HCEC 1CT (cell line): ENCODE measurements at regions not wholly inside any gene's neighbourhood (a gene's known extent, or its start where the extent isn't known, plus 50 kb on each side); places are given as distances from the start of the nearest gene placed in this dataset.

Experiments used
- DNase-seq: peaks from one replicate; pipeline ENCODE4 v3.0.0-alpha.2; 2017

DNA sequence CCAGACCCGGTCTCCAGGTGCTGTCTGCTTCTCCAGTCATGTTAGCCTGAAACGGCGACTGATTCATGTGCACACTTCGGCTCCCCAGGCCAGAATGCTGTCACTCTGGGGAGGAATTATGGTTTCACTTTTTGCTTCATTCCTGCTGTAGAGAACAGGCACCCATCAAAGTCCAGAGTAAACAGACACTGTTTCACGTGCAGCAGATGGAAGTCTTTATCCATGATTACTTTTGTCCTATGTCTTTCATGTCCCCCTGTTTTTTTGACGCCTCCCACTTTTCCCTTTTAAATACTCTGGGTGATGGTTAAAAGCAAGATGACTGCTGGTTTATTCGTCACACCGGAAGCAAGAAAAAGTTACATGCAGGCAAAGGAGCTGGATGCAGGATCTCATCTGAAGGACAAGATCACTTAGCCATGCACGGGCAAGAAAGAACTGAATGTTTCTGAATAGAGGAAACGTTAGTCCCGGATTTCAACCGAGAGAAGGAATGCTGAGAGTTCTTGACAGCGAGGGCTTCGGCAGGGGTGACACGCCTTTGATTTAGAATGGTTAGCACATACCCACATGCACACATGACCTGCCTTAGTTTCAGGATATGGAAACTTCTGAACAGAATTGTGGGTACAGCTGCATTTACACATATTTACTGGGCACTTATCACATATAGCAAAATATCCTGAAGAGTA, 250.0 kb upstream of the KLF6 start:
- DNase-seq, result peak; percentile 44

DNA sequence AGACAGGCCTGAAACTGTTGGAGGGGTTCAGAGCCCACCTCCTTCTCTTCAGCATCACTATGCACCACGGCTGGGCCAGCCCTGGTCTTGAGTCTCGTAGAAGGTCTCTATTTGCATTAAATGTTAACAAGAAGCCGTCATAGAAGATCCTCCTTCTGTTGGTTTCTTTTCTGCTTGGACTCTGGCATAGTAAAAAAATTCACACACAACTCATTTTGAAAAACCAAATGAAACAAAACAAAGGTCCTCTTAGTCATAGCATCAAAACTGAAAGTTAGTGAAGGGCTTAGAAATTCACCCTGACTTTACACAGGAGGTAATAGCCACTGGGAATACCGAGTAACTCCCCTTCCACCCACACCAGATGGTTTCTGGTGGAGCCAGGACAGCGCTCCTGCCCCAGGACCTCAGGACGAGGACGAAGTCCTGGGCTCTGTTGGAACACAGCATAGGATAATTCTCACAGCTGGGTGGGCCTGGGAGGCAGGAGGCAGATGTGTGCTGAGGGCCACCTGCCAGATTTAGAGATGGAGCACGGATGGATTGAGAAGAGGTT, 248.4 kb upstream of the KLF6 start:
- no peak for DNase-seq

DNA sequence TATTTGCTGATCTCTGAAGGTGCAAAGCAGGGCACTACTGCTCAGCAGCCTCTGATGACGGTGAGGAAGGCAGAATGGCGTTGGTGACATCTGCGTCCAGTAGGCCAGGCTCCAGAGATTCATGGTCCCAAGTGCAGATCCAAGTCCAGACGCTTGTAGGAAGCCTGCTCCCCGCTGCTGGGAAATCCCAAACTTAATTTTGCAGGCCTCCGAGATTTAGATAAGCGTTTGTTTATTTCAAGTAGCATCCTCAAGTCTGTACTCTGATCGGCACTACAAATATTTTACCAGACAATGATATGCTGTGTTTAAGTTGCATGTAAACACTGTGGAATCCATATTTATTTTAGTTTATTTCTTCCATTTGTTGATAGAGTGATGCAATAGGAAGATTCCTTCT, 244.9 kb upstream of the KLF6 start:
- no peak for DNase-seq

- DNase-seq, result no peak
Measured at GRCh38 chr10:4028854-4029583, 244.0 kb upstream of the KLF6 start.

DNA sequence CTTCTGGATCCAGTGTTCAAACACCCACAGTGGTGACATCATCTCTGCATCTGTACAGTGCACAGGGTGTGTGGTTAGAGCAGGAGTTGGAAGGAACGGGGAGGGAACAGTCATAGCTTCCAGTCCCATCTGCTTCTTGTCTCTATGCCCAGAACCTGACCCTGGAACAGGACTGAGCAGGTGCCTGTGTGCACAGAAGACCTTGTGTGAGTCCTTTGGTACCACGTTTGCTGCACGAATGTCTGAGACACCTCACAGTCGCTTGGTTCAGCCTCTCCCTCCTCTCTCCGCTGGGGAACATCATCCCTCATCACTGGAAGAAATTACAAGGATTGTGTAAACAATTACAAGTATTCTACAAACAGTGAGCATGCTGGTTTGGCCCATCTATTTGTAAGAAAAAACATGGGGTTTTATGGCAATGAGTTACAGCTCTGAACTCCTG, 243.0 kb upstream of the KLF6 start:
- peak; percentile 52 for DNase-seq

GRCh38 chr10:4025339-4025738, 240.3 kb upstream of the KLF6 start:
- DNase-seq, result no peak

DNA sequence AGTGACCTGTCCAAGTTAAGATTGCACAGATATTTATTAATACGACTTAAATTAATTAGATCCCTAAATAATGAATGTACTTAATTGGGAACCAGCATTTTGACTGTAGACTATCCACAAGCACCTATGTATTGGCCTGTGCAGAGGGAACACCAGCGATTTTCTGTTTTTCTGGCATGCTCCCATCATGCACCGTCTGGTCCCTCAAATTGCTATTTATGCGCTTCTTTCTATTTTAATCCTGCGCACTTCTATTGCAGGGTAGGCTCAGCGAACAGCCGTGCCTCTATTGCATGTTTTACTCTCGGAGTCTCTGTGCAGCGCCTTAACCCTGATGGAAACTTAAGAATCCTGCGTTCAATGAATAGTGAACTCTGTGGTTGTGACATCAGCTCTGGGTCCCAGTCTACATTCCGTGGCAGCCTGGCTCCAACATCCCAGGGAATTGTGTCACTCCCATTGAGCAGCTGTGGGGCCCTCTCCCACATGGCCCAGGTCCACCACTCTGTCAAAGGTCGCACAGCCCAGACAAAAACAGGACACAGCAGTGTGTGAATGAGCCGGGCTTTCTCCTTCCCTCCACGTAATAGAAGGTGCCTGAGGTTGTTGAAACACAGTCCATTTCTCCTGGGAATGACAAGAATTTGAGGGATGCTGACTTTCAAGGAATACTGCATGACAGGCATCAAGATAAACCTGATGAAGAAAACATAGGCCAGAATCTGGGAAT, 239.7 kb upstream of the KLF6 start:
- no peak for DNase-seq

- no peak for DNase-seq
Measured at GRCh38 chr10:4024027-4024426, 239.0 kb upstream of the KLF6 start.

DNA sequence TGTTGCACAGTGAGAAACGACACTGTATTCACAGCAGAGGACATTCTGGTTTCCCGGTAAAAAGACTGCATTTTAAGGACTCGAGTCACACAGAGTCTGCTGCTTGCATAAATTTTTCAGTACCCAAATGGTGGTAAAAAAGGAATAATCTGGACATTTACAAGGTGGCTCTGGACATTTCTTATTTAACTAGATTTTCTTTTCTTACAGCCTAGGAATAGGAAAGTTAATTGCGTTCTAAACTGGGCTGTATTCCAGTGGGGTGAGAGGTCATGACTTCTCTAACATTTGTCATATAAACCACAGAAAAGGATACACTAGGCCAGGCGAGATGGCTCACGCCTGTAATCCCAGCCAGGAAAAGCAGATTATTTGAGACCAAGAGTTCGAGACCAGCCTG, 237.5 kb upstream of the KLF6 start:
- DNase-seq, result no peak

GRCh38 chr10:4020631-4021030, 235.6 kb upstream of the KLF6 start:
- DNase-seq, result no peak

- no peak for DNase-seq
Measured at GRCh38 chr10:4018054-4018511, 233.1 kb upstream of the KLF6 start.

DNA sequence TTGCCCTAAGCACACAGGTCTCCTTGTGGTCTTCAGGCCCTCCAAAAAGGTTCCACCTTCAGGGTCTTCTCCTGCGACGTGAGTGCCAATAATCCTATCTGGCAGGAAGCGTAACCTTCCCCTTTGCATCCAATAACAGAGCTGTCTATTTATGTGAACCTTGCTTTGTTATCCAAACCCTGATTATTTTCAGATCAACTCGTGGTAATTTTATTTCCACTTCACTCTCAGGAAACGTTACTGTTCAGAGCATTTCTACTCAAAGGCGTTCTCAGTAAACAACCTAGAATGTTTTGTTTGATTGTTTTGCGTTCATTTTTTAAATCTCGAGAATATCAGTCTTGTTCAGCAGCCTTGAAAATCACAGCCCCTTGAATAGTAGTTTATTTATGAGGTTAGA, 232.3 kb upstream of the KLF6 start:
- DNase-seq, result no peak

- no peak for DNase-seq
Measured at GRCh38 chr10:4016214-4016740, 231.3 kb upstream of the KLF6 start.

- no peak for DNase-seq
Measured at GRCh38 chr10:4013651-4014121, 228.7 kb upstream of the KLF6 start.

DNA sequence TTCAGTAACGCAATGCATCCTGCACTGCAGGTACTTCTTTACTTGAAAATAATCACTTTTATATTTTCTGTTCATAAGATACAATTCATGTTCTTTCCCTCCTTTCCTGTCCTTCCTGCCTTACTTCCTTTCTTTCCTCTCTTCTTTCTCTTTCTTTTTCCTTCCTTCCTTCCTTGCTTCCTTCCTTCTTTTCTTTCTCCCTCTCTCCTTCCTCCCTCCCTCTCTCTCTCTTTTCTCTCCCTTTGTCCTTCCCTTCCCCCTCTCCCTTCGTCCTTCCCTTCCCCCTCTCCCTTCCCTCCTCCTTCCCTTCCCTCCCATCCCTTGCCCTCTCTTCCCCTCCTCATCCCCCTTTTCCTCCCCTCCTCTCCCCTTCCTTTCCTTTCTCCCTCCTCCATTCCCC, 227.8 kb upstream of the KLF6 start:
- DNase-seq, result no peak

DNA sequence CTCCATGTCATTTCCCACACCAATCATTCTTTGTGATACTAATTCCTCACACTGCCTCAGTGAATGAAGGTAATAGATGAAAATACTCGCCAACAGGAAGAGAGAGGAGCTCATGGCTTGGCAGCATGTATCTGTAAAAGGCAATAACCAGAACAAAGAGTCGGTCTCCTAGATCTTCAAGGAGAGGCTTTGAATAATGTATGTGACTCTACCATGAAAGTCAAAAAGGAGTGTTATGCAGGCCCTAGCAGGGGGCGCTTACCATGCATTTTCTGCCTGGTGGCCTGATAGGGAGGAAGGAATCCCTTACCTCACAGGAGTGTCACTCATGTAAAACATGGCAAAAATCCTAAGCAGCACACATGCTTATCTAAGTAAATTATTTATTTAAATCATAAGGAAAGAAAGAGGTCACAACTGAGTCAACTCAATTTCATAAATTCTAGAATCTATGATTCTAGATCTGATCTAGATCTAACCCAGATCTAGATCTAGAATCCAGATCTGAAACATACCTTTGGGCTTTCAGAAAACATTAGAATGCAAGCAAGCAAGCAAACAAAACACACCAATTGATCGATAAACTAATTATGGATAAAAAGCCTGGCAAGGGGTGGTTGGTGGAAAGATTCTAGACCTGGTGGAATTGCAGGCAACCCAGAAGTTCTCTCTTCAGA, 226.3 kb upstream of the KLF6 start:
- no peak for DNase-seq

GRCh38 chr10:4008676-4009382, 223.8 kb upstream of the KLF6 start:
- DNase-seq, result peak; percentile 16

- DNase-seq, result no peak
Measured at GRCh38 chr10:4007771-4008170, 222.8 kb upstream of the KLF6 start.

DNA sequence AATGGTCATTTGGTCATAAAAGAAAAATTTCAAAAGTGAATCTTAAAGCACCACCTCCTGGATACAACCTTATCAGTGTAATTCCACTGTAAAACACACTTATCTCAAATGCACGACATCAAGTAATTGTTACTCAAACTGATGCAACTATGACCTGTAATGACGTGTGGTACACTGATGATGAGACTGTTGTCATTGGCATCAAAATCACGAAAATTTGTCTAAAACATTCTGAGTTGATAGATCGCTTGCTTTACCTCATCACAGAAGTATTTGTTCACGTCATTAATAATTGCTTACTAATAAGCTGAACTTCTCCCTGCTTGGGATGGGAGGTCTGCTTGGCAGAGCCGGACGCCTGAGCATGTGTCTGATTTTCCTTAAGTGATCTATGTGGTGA, 221.8 kb upstream of the KLF6 start:
- no peak for DNase-seq

GRCh38 chr10:4006051-4006450, 221.0 kb upstream of the KLF6 start:
- no peak for DNase-seq

- no peak for DNase-seq
Measured at GRCh38 chr10:4004990-4005389, 220.0 kb upstream of the KLF6 start.

DNA sequence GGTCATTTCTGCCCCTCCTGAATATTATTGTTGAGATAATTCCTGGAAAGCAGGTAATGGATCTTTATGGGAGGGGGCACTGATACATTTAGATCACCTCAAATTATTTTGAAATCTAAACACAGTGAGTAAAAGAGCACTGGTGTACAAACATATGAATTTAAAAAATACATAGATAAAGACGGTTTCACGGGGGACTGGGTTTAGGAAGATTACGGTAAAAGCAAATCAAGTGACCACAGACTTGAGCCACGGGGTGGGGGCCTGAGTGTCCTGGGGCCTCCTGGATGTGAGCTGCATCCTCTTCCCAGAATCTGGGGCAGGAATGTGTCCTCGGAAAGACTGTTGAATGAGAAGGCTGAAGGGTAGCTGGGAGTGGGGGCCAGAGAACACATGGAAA, 219.1 kb upstream of the KLF6 start:
- DNase-seq, result no peak
